ENCODE measurements at regions not wholly inside any gene's neighbourhood (a gene's known extent, or its start where the extent isn't known, plus 50 kb on each side); places are given as distances from the start of the nearest gene placed in this dataset.

DNA sequence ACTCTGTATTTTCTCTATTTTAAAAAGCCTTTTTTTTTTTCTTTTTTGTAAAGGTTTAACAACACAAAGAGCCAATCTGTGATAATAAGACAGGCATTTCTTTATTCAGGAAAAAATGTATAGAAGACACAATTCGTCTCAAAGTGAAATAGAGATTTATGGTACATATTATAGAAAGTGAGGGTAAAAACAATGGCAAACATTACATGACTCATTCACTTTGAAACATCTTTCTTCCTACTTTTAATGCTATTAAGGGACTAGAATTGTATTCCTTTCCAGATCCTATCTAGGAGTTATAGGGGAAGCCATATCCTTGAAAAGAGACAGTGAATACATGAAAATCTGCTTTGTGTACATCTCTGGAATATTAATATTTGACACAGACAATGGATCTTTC, 137.1 kb upstream of the MCTP2 start:
- Histone ChIP-seq H3K27ac (no peak overlapping the region), H3K27me3 (no peaks in the 10 kb centered on the region), H3K9me3 (no peaks in the 10 kb centered on the region), H3K4me1 (no peaks in the 10 kb centered on the region), H3K36me3 (no peaks in the 10 kb centered on the region), H3K4me3 (no peak overlapping the region)
- DNase-seq (ENCODE audit: low spot score in 2 of 2) = no peak
- WGBS, 2 donors = 47 to 53% methylated on average over 1 of the region's 1 CpG
- TF ChIP-seq POLR2A (IDR thresholded peaks at IDR 0.05) (no peak), EP300 (IDR thresholded peaks at IDR 0.05) (no peak)
- TF ChIP-seq, protein P1, sequence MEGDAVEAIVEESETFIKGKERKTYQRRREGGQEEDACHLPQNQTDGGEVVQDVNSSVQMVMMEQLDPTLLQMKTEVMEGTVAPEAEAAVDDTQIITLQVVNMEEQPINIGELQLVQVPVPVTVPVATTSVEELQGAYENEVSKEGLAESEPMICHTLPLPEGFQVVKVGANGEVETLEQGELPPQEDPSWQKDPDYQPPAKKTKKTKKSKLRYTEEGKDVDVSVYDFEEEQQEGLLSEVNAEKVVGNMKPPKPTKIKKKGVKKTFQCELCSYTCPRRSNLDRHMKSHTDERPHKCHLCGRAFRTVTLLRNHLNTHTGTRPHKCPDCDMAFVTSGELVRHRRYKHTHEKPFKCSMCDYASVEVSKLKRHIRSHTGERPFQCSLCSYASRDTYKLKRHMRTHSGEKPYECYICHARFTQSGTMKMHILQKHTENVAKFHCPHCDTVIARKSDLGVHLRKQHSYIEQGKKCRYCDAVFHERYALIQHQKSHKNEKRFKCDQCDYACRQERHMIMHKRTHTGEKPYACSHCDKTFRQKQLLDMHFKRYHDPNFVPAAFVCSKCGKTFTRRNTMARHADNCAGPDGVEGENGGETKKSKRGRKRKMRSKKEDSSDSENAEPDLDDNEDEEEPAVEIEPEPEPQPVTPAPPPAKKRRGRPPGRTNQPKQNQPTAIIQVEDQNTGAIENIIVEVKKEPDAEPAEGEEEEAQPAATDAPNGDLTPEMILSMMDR (IDR thresholded peaks at IDR 0.05) = no peak

DNA sequence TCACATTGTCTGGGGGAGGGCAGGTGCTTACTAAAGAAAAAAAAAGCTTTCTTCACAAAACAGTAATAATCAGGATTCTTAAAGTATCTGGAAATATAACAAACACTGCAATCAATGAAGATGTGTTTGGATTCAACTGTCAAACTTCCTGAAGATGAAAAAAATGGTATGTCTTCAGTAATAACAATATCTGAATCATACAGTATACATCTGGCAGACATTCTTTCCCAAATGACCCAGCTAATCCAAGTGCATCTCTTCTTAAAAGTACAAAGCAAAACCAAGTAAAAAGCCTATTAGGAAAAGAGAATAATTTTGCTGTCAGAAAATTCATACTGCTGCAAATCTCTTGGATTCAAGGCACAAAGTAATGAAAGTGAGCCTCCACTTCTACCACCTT, 145.0 kb upstream of the MCTP2 start:
- no peaks in the 10 kb centered on the region for H3K27me3 ChIP-seq
- H3K9me3 ChIP-seq = no peaks in the 10 kb centered on the region
- H3K4me1 ChIP-seq = peaks cover 0 to 17% (median 8%) of the 10 kb centered on the region in 4 donors
- no peaks in the 10 kb centered on the region for H3K36me3 ChIP-seq
- H3K4me3 ChIP-seq = no peak overlapping the region
- no peak overlapping the region for H3K27ac ChIP-seq
- no peak for DNase-seq (ENCODE audit: low spot score in 2 of 2)
- TF ChIP-seq EP300 (IDR thresholded peaks at IDR 0.05) (no peak), POLR2A (IDR thresholded peaks at IDR 0.05) (no peak)
- TF ChIP-seq, protein P1 (IDR thresholded peaks at IDR 0.05) = no peak

DNA sequence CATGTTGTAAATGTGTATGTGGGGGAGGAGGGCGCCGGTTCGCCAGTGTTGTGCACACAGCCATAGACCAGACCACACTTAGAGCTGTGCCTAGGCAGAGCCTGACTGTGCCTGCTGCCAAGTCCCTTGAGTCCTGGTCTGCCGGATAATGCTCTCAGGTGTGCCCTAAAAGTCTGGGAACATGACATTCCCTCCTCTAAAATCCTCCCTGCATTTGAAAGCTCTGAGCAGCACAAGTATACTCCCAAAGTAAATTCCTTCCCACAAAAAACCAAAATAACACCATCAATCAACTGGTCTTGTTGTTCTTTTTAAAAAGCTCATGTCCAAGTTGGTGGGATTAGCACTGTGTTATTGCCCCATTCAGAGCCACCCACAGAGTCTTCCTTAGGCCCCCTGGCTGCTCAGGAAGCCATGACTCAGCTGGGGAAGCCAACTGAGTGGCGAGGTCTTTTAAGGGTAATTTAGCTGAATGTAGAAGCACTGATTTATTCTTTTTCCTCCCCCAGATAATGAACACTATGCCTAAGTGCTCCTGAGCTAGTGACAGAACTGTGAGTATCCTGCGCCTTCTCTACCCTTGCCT, 147.8 kb upstream of the MCTP2 start:
- no peaks in the 10 kb centered on the region for H3K9me3 ChIP-seq
- no peak for TF ChIP-seq POLR2A (IDR thresholded peaks at IDR 0.05)
- TF ChIP-seq EP300 (IDR thresholded peaks at IDR 0.05) = peak; percentile 47 to 68
- TF ChIP-seq, protein P1 (IDR thresholded peaks at IDR 0.05) = peak in 1 of 5 experiments; percentile 21
- peak overlapping the region; percentile 17 to 80 (median 57) for H3K27ac ChIP-seq
- H3K27me3 ChIP-seq = no peaks in the 10 kb centered on the region
- 51 to 61% methylated on average over 6 of the region's 6 CpGs for WGBS, 2 donors
- no peak overlapping the region for H3K4me3 ChIP-seq
- peaks cover 0 to 39% (median 12%) of the 10 kb centered on the region in 4 donors for H3K4me1 ChIP-seq
- no peaks in the 10 kb centered on the region for H3K36me3 ChIP-seq
- peak in 1 of 2 donors; percentile 36 for DNase-seq (ENCODE audit: low spot score in 2 of 2)

DNA sequence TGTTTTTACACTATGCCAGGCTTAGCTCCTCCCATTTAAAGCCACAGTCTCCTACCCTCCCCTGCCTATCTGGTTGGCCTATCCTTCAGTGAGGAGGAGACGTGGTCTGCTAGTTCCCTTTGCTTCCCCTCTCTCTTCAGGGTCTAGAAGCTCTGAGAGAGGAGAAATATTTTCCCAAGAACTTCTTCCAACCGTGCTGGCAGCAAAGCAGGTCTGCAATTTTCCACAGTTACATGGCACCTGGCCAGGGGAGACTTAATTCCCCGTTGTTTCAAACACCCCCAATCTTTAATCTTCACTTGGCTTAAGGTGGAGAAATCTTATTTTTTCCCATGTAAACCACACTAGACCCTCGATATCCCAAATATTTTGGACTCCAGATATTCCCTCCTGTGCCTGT, 149.5 kb upstream of the MCTP2 start:
- peak overlapping the region in 2 of 4 donors; percentile 56 to 80 for H3K27ac ChIP-seq

DNA sequence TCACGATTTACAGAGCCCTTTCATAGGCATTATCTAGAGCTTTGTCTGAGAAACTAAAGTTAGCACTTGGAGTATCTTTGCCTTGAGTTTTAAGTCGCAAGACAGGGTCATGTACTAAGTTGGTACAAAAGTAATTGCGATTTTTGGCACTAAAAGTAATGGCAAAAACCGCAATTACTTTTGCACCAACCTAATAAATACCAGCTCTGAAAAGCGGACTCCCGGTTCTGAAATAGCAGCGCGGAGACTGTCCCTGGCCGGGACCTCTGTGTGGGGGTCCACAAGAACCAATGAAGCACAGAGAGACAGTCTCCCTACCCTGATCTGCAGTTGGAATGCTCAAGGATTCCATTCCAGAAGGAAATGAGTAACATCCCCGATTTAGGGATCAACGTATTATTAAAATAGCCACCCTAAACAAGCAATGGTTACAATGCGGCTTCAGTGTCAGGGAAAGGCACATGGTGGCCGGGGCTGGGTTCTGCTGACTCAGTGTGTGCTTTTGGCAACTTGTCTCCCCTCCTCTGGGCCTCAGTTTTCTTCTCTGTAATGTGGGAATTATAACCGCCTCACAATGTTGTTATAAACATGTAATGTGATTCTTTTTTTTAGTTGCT, 150.3 kb upstream of the MCTP2 start:
- DNase-seq (ENCODE audit: low spot score in 2 of 2) = no peak
- TF ChIP-seq POLR2A (IDR thresholded peaks at IDR 0.05) (no peak), EP300 (IDR thresholded peaks at IDR 0.05) (no peak)
- TF ChIP-seq, protein P1 (IDR thresholded peaks at IDR 0.05) = no peak
- Histone ChIP-seq H3K9me3 (no peaks in the 10 kb centered on the region), H3K27ac (peak overlapping the region in 3 of 4 donors; percentile 13 to 80 (median 56)), H3K4me1 (peaks cover 0 to 40% (median 12%) of the 10 kb centered on the region in 4 donors), H3K27me3 (no peaks in the 10 kb centered on the region), H3K4me3 (peak overlapping the region in 1 of 4 donors; percentile 14), H3K36me3 (no peaks in the 10 kb centered on the region)
- 85 to 88% methylated on average over 14 of the region's 14 CpGs for WGBS, 2 donors

More for the DNA sequence above, 149.5 kb upstream of the MCTP2 start:
- TF ChIP-seq EP300 (IDR thresholded peaks at IDR 0.05) (no peak), POLR2A (IDR thresholded peaks at IDR 0.05) (no peak)
- TF ChIP-seq, protein P1 (IDR thresholded peaks at IDR 0.05) = no peak
- no peak for DNase-seq (ENCODE audit: low spot score in 2 of 2)
- WGBS, 2 donors = 51 to 60% methylated on average over 4 of the region's 4 CpGs
- no peaks in the 10 kb centered on the region for H3K36me3 ChIP-seq
- H3K4me1 ChIP-seq = peaks cover 0 to 39% (median 12%) of the 10 kb centered on the region in 4 donors
- H3K27me3 ChIP-seq = no peaks in the 10 kb centered on the region
- no peaks in the 10 kb centered on the region for H3K9me3 ChIP-seq
- no peak overlapping the region for H3K4me3 ChIP-seq

Data from tibial nerve (tissue), 4 donors.